Lower leg skin (tissue), 3 donors: ENCODE measurements at regions not wholly inside any gene's neighbourhood (a gene's known extent, or its start where the extent isn't known, plus 50 kb on each side); places are given as distances from the start of the nearest gene placed in this dataset.

Experiments
- CTCF ChIP-seq, 3 donors: fragments of 450-650 bp; IDR thresholded peaks; one replicate each; pipeline ENCODE4 v1.5.1; 2016; ENCODE audit warnings: antibody characterized with exemption in 3 of 3, mild to moderate bottlenecking in 3 of 3, moderate library complexity in 2 of 3
- POLR2A ChIP-seq, 2 donors: fragments of 450-650 bp; IDR thresholded peaks; one replicate each; pipeline ENCODE4 v1.6.1; 2016 to 2017; ENCODE audit warnings: antibody characterized with exemption in 2 of 2, mild to moderate bottlenecking in 1 of 2, moderate library complexity in 1 of 2

GRCh38 chr4:170599894-170600293 is 510.1 kb upstream of the AADAT start:
- TF ChIP-seq CTCF (IDR thresholded peaks at IDR 0.05): no peak
- no peak for TF ChIP-seq POLR2A (IDR thresholded peaks at IDR 0.05)
